HG02610 (cell line): ENCODE measurements at regions not wholly inside any gene's neighbourhood (a gene's known extent, or its start where the extent isn't known, plus 50 kb on each side); places are given as distances from the start of the nearest gene placed in this dataset.

Experiments
- ATAC-seq: cut with Tn5 transposase; IDR thresholded peaks from one replicate; pipeline ENCODE4 v1.9.1; 2021; ENCODE audit warnings: mild to moderate bottlenecking, moderate library complexity; ENCODE audit not compliant: unreplicated experiment

DNA sequence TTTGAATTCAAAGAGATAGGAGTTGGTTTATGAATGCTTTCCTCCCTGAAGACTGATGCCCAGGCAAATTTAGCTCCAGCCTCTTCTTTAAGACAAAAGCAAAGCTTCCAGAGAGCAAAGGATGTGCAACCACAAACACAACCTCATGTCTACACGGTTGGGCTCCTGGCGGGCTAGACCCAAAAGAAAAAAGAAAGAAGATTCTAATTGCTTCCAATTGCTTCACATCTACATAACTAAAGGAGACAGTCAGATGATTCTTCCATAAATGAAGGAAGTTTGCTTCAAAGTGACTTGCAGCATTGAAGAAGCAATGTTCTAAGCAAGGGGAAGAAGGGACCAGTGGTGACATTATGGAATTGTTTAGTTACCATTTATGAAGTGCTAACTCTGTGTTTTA is 1603.0 kb upstream of the TENM3 start:
- no peak for ATAC-seq

DNA sequence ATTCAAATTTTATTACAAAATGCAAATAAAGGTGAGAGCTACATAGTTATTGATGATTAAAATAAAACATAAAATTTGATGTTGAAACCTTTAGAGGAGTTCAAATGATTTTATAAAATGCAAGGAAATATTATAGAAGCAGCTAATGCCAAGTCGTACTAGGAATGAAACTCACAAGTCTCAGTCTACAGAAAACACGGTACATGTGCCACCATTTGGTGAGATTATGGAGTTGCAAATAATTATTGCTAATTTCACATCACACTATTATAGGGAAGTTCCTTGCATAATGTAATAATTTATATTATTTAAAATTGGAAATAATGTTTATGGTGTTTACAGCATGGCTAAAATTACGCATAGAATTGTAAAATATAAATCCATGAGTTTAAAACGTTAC is 1601.7 kb upstream of the TENM3 start:
- ATAC-seq, result no peak

DNA sequence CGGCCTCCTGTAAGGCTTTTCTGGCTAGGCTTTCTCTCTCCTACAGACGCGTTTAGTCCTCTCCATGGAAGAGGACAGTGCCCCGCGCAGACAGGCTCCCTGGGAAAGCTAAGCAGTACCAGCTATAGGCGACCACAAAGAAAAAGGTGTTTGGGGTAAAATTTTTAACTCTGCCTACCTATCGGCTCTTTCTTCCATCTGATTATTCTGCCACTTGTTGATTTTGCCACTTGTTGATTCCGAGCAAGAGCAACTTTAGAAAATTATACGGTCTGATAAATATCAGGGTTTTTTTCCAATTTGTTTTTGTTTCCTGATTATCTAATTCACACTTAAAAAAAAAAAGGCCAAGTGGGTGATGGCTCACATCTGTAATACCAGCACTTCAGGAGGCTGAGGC is 1600.5 kb upstream of the TENM3 start:
- ATAC-seq, result no peak

GRCh38 chr4:180650273-180650672 is 1592.9 kb upstream of the TENM3 start:
- ATAC-seq, result peak; percentile 74

DNA sequence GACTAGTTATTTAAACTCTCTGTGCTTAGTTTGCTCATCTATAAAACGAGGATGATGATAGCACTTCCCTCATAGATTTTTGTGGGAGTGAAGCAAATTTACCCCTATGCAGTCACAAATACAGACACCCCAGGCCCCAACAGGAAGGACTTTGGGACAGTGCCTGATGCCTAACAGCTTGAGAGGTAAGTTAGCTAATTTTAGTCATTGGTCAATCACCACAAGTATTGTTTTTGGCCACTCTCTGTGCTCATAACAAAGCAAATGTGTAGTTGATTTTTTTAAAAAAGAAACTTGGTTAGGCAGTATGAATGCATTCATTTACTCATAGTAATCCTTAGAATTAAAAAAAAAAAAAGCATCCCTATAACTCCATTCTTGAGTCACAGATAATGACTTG is 1590.7 kb upstream of the TENM3 start:
- ATAC-seq, result no peak

DNA sequence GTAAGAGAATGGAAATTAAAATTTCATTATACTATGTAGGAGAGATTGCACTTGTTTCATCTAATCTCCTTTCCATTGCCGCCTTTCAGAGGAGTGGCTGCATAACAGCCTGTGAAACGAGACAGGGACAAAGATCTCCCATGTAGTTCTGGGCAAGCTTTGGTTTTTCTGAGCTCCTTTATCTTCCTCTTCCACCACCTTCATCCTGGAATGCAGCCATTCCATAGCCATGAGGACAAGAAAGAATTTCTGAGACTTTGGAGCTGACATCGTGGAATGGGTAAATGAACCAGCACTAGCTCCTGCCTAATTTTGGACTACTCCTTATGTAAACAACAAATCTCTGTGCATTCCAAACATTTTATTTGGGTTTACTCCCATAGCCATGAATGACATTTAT is 1587.3 kb upstream of the TENM3 start:
- no peak for ATAC-seq

- no peak for ATAC-seq
Measured at GRCh38 chr4:180657881-180658280, 1585.3 kb upstream of the TENM3 start.

DNA sequence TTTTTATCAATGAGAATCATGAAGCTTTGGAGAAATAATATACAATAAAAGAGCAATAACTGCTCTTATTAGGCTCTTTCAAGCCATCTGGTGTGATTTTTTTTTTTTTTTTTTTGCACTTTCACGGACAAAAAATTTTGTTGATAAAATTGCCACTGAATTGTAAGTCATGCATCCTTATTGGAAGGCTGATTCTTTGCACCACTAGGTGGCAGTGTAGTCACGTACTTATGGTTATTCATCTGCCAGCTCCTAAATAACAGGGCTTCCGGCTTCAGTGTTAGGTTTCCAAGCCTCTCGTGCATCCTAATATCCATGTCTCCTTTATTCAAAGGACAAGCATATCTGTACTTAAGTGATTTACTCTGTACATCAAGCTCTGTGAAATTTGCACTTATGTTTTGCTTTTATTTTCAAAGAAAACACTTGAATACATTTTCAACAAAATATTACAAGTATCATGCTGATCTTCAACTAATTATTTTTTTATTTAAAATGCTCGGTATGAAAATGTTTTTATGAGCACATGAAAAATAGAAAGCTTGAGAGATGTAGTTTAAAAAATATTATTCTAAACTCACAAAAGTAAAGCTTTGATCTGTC is 1578.3 kb upstream of the TENM3 start:
- peak; percentile 88 for ATAC-seq

DNA sequence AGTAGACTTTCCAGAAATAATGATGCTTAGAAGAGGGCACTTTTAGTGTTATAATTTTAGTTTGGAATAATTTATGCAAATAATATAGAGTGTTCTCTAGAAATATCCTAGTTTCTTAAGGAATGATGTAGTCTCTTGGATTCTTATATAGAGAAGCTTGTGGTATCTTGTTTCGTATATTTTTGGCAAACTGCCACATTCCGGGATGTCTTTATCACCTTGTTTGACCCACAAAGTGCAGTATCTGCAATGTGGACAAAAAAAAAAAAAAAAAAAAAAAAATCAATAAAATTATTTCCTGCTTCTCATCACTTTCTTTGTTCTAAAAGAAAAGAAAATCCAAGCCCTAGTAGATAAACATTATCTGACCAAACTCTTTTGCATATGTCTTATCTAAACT is 1577.7 kb upstream of the TENM3 start:
- ATAC-seq, result no peak

- peak; percentile 82 for ATAC-seq
Measured at GRCh38 chr4:180665994-180666824, 1577.0 kb upstream of the TENM3 start.

DNA sequence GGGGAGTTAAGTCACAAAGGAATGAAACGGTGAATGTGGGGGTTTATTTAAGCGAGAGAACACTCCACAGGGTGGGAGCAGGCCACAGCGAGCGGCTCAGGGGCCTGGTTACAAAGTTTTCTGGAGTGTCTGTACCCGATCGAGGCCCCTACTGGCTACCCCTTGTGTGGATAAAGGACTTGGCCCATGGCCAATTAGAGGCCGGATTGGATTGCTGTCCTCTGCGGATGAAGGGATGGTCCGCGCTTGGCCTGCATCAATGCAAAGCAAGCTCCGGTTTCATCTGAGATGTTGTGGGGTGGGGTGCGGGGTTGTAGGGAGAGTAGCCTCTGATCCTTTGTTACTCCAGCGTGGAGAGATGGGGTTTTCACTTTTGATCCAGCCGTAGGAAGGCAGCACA is 1574.5 kb upstream of the TENM3 start:
- no peak for ATAC-seq

DNA sequence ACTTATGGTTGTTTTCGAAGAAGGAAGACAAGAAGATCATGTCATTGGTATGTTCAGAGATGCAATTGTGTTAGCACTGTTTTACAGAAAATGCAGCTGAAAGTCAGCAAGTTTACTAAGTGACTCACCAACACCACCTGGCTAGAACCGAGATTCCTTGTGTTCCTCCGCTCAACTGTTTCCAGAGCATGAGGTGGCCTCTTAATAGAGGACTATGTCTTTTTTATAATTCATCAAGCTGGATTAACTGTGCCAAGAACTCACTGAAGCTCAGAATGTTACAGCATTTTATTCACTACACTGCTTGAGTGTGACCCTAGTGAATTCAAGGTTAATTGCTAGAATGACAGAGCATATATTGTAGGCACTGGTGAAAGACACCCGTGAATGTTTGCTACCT is 1573.5 kb upstream of the TENM3 start:
- no peak for ATAC-seq

DNA sequence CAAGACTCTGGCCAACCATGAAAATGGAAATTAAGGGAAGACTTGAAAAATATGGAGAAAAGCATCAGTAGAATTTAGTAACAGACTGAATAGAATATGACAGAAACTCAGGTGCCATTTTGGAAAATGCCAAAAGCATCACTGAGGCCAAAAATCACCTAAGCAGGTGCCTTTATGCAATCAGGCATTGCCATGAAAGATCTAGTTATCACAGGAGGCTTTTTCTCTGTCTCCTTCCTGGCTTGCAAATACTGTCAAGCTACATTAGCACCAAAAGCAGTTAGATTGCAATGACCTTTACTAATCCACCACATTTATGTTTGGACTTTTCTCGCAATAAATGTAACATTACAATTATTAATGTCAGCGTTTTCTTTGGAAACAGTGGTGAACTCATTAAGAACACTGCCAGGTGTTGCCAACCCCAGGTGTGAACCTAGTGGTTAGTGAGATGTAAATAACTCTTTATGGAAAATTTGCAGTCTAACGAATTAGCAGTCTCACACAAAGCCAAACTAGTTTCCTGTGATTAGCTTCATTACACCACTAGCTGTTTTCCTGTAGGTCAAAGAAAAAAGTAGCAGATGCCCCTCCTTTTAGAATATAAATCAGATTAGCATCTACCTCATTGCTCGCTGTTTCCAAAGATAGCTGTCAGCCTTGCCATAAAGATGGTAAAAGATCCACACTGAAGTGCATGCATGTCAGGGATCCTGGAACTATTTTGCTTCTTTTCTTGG is 1568.4 kb upstream of the TENM3 start:
- no peak for ATAC-seq

DNA sequence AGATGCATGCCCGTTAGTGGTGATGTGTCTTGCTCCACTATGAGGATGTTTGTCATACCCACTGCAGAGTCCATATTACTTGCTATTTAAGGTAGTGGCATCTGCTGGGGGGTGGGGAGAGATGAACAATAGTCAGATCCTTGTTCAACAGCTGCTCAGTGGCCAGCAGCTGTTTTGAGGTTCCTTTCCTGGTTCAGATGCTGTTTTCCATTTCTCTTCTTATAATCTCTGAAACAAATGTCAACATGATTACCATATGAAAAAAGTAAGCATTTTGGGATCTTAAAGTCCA is 1567.9 kb upstream of the TENM3 start:
- ATAC-seq, result no peak

DNA sequence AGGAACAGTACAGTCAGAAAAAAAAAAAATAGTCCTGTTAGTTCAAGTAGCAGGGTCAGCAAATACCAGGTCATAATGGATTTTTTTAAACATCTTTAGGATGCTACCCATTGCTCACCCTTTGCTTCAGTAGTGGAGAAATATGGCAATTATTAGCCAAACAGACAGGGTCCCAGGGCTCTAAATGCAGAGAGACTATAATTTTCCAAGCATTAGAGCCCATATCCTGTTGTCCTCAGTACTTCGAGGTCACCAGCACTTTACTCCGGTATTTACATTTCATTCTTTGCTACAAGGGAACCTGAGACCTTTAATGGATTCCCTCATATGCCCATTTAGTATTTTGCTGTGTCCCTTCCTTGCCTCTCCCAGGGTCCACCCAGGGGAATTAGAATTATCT is 1562.9 kb upstream of the TENM3 start:
- no peak for ATAC-seq

DNA sequence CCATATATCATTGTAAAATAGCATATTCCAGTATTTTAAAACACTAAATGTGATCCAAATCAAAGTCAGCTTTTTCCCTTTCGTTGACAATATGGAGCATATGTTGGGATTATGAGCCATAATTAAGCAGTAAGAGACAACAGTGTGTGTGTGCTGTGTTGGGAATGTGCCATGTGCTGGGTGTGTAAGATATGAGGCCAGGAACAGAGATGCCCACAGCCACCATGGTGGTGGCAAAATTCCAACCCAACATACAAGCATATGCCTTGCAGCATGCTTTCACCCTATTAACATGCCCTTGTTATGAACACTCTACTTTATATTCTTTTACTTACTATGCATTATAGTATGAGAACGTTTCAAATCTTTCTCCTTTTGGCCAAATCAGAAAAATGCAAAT is 1560.4 kb upstream of the TENM3 start:
- ATAC-seq, result no peak

- no peak for ATAC-seq
Measured at GRCh38 chr4:180683186-180683585, 1560.0 kb upstream of the TENM3 start.

- ATAC-seq, result no peak
Measured at GRCh38 chr4:180688480-180688879, 1554.7 kb upstream of the TENM3 start.

- ATAC-seq, result no peak
Measured at GRCh38 chr4:180694875-180695274, 1548.3 kb upstream of the TENM3 start.

- no peak for ATAC-seq
Measured at GRCh38 chr4:180695851-180696250, 1547.4 kb upstream of the TENM3 start.

DNA sequence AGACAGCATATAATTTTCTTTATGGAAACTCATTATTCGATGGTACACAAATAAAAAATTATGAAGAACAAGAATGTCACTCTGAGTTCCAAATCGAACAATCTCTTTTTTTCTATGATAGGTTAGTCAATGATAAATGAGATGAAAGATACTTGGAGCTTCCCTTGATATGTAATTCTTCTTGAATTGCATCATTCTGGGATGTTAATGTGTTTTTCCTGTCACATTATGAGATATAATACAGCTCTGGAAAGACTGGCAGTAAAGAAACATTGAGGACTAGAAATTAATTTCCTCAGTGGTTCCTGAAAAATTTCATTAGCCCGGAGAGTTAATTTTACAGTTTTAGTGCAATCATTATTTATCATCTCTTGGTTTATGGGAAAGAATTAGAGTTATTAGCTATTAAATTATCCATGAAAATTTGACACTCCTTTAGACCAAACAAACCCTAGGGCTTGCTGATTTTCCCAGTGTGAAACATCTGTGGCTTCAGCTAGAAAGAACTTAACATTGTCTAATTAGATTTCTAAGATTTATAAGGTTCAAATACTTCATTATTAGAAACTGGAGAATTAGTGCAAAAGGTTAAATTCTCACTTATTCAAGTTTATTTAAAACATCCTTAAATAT is 1546.6 kb upstream of the TENM3 start:
- no peak for ATAC-seq
